ENCODE measurements at regions not wholly inside any gene's neighbourhood (a gene's known extent, or its start where the extent isn't known, plus 50 kb on each side); places are given as distances from the start of the nearest gene placed in this dataset.
"Not testable (repeated sequence)": the region's sequence is repeated elsewhere in the genome, so short reads cannot be mapped to it uniquely, and the experiment has no call there.

- H3K4me3 ChIP-seq (ENCODE audit: low read length) = no peak overlapping the region
- peaks cover 3% of the 10 kb centered on the region for H3K36me3 ChIP-seq (ENCODE audit: control insufficient read depth, insufficient read depth, low read length)
- WGBS (ENCODE audit: insufficient coverage) = 94% methylated on average over 18 of the region's 18 CpGs
- H3K27me3 Mint-ChIP-seq (ENCODE audit: low read depth in 2 of 2) = no peaks in the 10 kb centered on the region
- H3K27ac Mint-ChIP-seq = no peak overlapping the region
- peaks cover 11% of the 10 kb centered on the region for H3K4me1 ChIP-seq (ENCODE audit: control insufficient read depth, insufficient read depth, low read length)
- H3K9me3 Mint-ChIP-seq = peaks cover 4 to 6% of the 10 kb centered on the region in 2 donors
- H3K9me3 ChIP-seq (ENCODE audit: control insufficient read depth, insufficient read depth, low read length) = no peaks in the 10 kb centered on the region
- DNase-seq (no peak), ATAC-seq (no peak)
- H3K4me3 Mint-ChIP-seq = no peak overlapping the region
- no peak for TF ChIP-seq CTCF (IDR thresholded peaks at IDR 0.05)
- no peak overlapping the region for H3K27ac ChIP-seq (ENCODE audit: low read length)
- H3K27me3 ChIP-seq (ENCODE audit: control insufficient read depth, insufficient read depth, low read length) = no peaks in the 10 kb centered on the region
- H3K36me3 Mint-ChIP-seq = no peaks in the 10 kb centered on the region
- peaks cover 3 to 21% of the 10 kb centered on the region in 2 donors for H3K4me1 Mint-ChIP-seq
- intact Hi-C loops (cut with micrococcal nuclease) = no loop called here
Observed at GRCh38 chr16:29231244-29231643, 175.3 kb downstream of the NPIPB11 start.

GRCh38 chr16:29230671-29231096 lies 175.8 kb downstream of the NPIPB11 start:
- H3K36me3 Mint-ChIP-seq = no peaks in the 10 kb centered on the region
- DNase-seq (no peak), ATAC-seq (no peak)
- no peak overlapping the region for H3K4me3 Mint-ChIP-seq
- H3K4me3 ChIP-seq (ENCODE audit: low read length) = no peak overlapping the region
- no peaks in the 10 kb centered on the region for H3K27me3 ChIP-seq (ENCODE audit: control insufficient read depth, insufficient read depth, low read length)
- peaks cover 3% of the 10 kb centered on the region for H3K36me3 ChIP-seq (ENCODE audit: control insufficient read depth, insufficient read depth, low read length)
- peaks cover 6 to 23% of the 10 kb centered on the region in 2 donors for H3K4me1 Mint-ChIP-seq
- no peak for TF ChIP-seq CTCF (IDR thresholded peaks at IDR 0.05)
- peaks cover 4 to 6% of the 10 kb centered on the region in 2 donors for H3K9me3 Mint-ChIP-seq
- H3K27me3 Mint-ChIP-seq (ENCODE audit: low read depth in 2 of 2) = no peaks in the 10 kb centered on the region
- WGBS (ENCODE audit: insufficient coverage) = 98% methylated on average over 16 of the region's 22 CpGs
- intact Hi-C loops (cut with micrococcal nuclease) = no loop called here
- no peak overlapping the region for H3K27ac Mint-ChIP-seq
- H3K4me1 ChIP-seq (ENCODE audit: control insufficient read depth, insufficient read depth, low read length) = peaks cover 11% of the 10 kb centered on the region
- no peak overlapping the region for H3K27ac ChIP-seq (ENCODE audit: low read length)
- H3K9me3 ChIP-seq (ENCODE audit: control insufficient read depth, insufficient read depth, low read length) = no peaks in the 10 kb centered on the region

- DNase-seq; ATAC-seq; H3K27ac ChIP-seq (ENCODE audit: low read length); H3K9me3 Mint-ChIP-seq; H3K36me3 ChIP-seq (ENCODE audit: control insufficient read depth, insufficient read depth, low read length); H3K4me3 ChIP-seq (ENCODE audit: low read length); H3K36me3 Mint-ChIP-seq; H3K27me3 Mint-ChIP-seq (ENCODE audit: low read depth in 2 of 2); H3K27me3 ChIP-seq (ENCODE audit: control insufficient read depth, insufficient read depth, low read length); H3K4me3 Mint-ChIP-seq; H3K27ac Mint-ChIP-seq; intact Hi-C loops (cut with micrococcal nuclease); H3K9me3 ChIP-seq (ENCODE audit: control insufficient read depth, insufficient read depth, low read length): not testable (repeated sequence)
- peaks cover 11 to 26% of the 10 kb centered on the region in 2 donors for H3K4me1 Mint-ChIP-seq
- 97% methylated on average over 19 of the region's 21 CpGs for WGBS (ENCODE audit: insufficient coverage)
- H3K4me1 ChIP-seq (ENCODE audit: control insufficient read depth, insufficient read depth, low read length) = peaks cover 11% of the 10 kb centered on the region
Observed at GRCh38 chr16:29230006-29230668, 176.4 kb downstream of the NPIPB11 start.

GRCh38 chr16:29229616-29230005 lies 176.9 kb downstream of the NPIPB11 start:
- H3K27me3 ChIP-seq (ENCODE audit: control insufficient read depth, insufficient read depth, low read length); H3K4me3 ChIP-seq (ENCODE audit: low read length); intact Hi-C loops (cut with micrococcal nuclease); H3K27me3 Mint-ChIP-seq (ENCODE audit: low read depth in 2 of 2); H3K27ac ChIP-seq (ENCODE audit: low read length); H3K36me3 Mint-ChIP-seq; H3K27ac Mint-ChIP-seq; ATAC-seq; H3K9me3 ChIP-seq (ENCODE audit: control insufficient read depth, insufficient read depth, low read length); H3K36me3 ChIP-seq (ENCODE audit: control insufficient read depth, insufficient read depth, low read length); DNase-seq; H3K4me3 Mint-ChIP-seq; H3K9me3 Mint-ChIP-seq: not testable (repeated sequence)
- peaks cover 11 to 26% of the 10 kb centered on the region in 2 donors for H3K4me1 Mint-ChIP-seq
- H3K4me1 ChIP-seq (ENCODE audit: control insufficient read depth, insufficient read depth, low read length) = peaks cover 11% of the 10 kb centered on the region
- WGBS (ENCODE audit: insufficient coverage) = 96% methylated on average over 8 of the region's 8 CpGs

GRCh38 chr16:29228664-29229611 lies 177.6 kb downstream of the NPIPB11 start:
- WGBS (ENCODE audit: insufficient coverage) = 95% methylated on average over 22 of the region's 29 CpGs
- not testable (repeated sequence) for H3K36me3 ChIP-seq (ENCODE audit: control insufficient read depth, insufficient read depth, low read length)

More at GRCh38 chr16:29228664-29229611, 177.6 kb downstream of the NPIPB11 start:
- ATAC-seq; H3K27me3 ChIP-seq (ENCODE audit: control insufficient read depth, insufficient read depth, low read length); H3K9me3 Mint-ChIP-seq; H3K27me3 Mint-ChIP-seq (ENCODE audit: low read depth in 2 of 2); H3K9me3 ChIP-seq (ENCODE audit: control insufficient read depth, insufficient read depth, low read length); intact Hi-C loops (cut with micrococcal nuclease); H3K27ac ChIP-seq (ENCODE audit: low read length); H3K4me3 ChIP-seq (ENCODE audit: low read length); H3K4me3 Mint-ChIP-seq; H3K36me3 Mint-ChIP-seq; DNase-seq: not testable (repeated sequence)
- H3K4me1 ChIP-seq (ENCODE audit: control insufficient read depth, insufficient read depth, low read length) = peaks cover 15% of the 10 kb centered on the region
- H3K4me1 Mint-ChIP-seq = peaks cover 15 to 31% of the 10 kb centered on the region in 2 donors
- peak overlapping the region; percentile 57 to 80 for H3K27ac Mint-ChIP-seq
